Mucosa of rectum (tissue), 2 donors: ENCODE measurements at regions not wholly inside any gene's neighbourhood (a gene's known extent, or its start where the extent isn't known, plus 50 kb on each side); places are given as distances from the start of the nearest gene placed in this dataset.

Source experiments
- H3K27ac ChIP-seq, 2 donors: one replicate each; pipeline ENCODE4 v1.7.0; 2013; ENCODE audit warnings: inconsistent platforms in 2 of 2, low read depth in 2 of 2, low read length in 2 of 2
- H3K27me3 ChIP-seq, 2 donors: one replicate each; pipeline ENCODE4 v1.7.0; 2013; ENCODE audit warnings: low read length in 2 of 2; ENCODE audit not compliant: control insufficient read depth in 2 of 2, insufficient read depth in 2 of 2
- H3K36me3 ChIP-seq, 2 donors: one replicate each; pipeline ENCODE4 v1.7.0; 2013; ENCODE audit warnings: low read length in 2 of 2; ENCODE audit not compliant: control insufficient read depth in 2 of 2, insufficient read depth in 2 of 2
- H3K4me1 ChIP-seq, 2 donors: one replicate each; pipeline ENCODE4 v1.7.0; 2013; ENCODE audit warnings: low read length in 2 of 2, mild to moderate bottlenecking in 1 of 2; ENCODE audit not compliant: control insufficient read depth in 2 of 2, insufficient read depth in 2 of 2
- H3K4me3 ChIP-seq, 2 donors: one replicate each; pipeline ENCODE4 v1.7.0; 2013; ENCODE audit warnings: low read length in 2 of 2
- H3K9ac ChIP-seq, 2 donors: one replicate each; pipeline ENCODE4 v1.7.0; 2013; ENCODE audit warnings: low read length in 2 of 2, low read depth in 1 of 2, mild to moderate bottlenecking in 1 of 2
- H3K9me3 ChIP-seq, 2 donors: one replicate each; pipeline ENCODE4 v1.7.0; 2013; ENCODE audit warnings: low read length in 2 of 2; ENCODE audit not compliant: control insufficient read depth in 2 of 2
- donor health status: healthy.
- donor health status: Normal muscosa, but diverticular disease.

GRCh38 chr1:94316836-94317789 lies 79.7 kb upstream of the ARHGAP29 start:
- no peak overlapping the region for H3K9ac ChIP-seq
- peaks cover 0 to 4% of the 10 kb centered on the region in 2 donors for H3K4me1 ChIP-seq
- no peak overlapping the region for H3K4me3 ChIP-seq
- H3K9me3 ChIP-seq = no peaks in the 10 kb centered on the region
- no peaks in the 10 kb centered on the region for H3K36me3 ChIP-seq
- H3K27ac ChIP-seq = no peak overlapping the region
- no peaks in the 10 kb centered on the region for H3K27me3 ChIP-seq

DNA sequence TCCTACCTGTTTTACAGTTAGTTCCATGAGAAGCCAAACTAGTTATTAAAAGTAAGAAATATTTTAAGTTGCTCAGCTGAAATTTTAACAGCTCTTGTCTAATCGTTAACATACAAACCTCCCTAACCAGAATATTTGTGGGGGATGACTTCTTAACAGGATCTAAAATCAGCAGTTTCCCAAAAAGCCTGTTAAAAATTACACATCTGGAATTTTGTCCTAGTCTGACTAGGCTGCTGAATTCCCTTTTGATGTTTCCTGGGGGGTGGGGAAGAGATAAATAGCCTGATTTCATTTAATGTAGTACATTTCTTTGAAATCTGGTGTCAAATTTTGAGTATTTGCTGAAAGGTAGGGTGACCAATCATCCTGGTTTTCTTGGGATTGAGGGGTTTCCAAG lies 78.8 kb upstream of the ARHGAP29 start:
- Histone ChIP-seq H3K36me3 (no peaks in the 10 kb centered on the region), H3K27ac (no peak overlapping the region), H3K4me3 (no peak overlapping the region), H3K9ac (no peak overlapping the region), H3K27me3 (no peaks in the 10 kb centered on the region), H3K9me3 (no peaks in the 10 kb centered on the region), H3K4me1 (peaks cover 0 to 4% of the 10 kb centered on the region in 2 donors)

DNA sequence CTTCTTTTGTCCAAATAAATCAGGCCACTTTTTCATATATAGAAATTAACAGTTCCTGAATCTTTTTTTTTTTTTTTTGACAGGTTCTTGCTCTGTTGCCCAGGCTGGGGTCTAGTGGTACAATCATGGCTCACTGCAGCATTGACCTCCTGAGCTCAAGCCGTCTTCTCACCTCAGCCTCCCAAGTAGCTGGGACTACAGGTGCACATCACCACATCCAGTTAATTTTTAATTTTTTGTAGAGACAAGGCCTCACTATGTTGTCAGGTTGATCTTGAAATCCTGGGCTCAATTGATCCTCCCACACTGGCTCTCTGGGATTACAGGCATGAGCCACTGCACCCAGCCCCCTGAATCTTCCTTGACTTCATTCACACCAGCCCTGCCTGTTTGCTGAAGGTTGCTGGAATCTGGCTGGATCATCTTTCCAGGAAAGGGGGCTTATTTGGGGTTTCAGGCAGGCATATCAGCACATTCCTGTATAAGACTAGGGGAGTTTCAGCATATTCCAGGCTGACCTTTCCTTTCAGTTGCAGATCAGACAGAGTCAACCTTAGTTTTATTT lies 78.2 kb upstream of the ARHGAP29 start:
- Histone ChIP-seq H3K9ac (no peak overlapping the region), H3K36me3 (no peaks in the 10 kb centered on the region), H3K9me3 (no peaks in the 10 kb centered on the region), H3K27ac (no peak overlapping the region), H3K4me1 (peaks cover 0 to 4% of the 10 kb centered on the region in 2 donors), H3K27me3 (no peaks in the 10 kb centered on the region), H3K4me3 (no peak overlapping the region)

DNA sequence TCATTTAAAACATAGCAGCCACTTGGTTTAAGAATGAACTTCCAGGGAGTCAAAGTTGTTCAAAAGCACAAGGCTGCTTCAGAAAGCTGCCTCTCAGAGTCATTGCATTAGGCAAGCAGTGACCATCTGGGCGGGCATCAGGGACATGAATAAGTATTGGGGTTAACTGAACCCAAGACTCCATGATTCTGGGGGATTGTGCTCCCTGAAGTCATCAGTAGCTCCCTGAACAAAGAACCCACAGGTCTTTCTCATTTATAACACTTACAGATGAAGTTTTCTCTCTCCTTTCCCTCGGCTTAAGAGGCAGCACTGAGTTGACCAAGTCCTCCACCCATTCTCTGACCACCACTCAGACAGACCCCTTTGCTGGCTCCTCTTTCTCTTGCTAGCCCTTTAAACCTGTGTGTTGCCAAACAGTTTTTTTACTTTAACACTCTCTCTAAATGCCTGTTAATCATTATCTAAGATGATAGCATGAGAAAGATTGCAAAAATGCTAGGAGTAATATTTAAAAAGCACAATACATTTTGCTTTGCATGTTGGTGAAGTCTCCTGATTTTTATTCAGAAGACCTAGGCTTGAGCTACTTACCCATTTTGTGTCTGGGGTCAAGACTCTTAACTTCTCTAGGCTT lies 77.0 kb upstream of the ARHGAP29 start:
- Histone ChIP-seq H3K4me1 (peaks cover 0 to 4% of the 10 kb centered on the region in 2 donors), H3K4me3 (no peak overlapping the region), H3K27me3 (no peaks in the 10 kb centered on the region), H3K9ac (no peak overlapping the region), H3K36me3 (no peaks in the 10 kb centered on the region), H3K9me3 (no peaks in the 10 kb centered on the region), H3K27ac (no peak overlapping the region)

- Histone ChIP-seq H3K9me3 (no peaks in the 10 kb centered on the region), H3K36me3 (no peaks in the 10 kb centered on the region), H3K9ac (no peak overlapping the region), H3K4me3 (no peak overlapping the region), H3K27ac (no peak overlapping the region), H3K4me1 (peaks cover 0 to 4% of the 10 kb centered on the region in 2 donors), H3K27me3 (no peaks in the 10 kb centered on the region)
Measured at GRCh38 chr1:94310570-94311270, 73.3 kb upstream of the ARHGAP29 start.

GRCh38 chr1:94309829-94310569 lies 72.6 kb upstream of the ARHGAP29 start:
- H3K27me3 ChIP-seq = no peaks in the 10 kb centered on the region
- H3K9me3 ChIP-seq = no peaks in the 10 kb centered on the region
- no peak overlapping the region for H3K4me3 ChIP-seq
- no peaks in the 10 kb centered on the region for H3K36me3 ChIP-seq
- H3K9ac ChIP-seq = no peak overlapping the region
- no peak overlapping the region for H3K27ac ChIP-seq
- H3K4me1 ChIP-seq = peaks cover 0 to 4% of the 10 kb centered on the region in 2 donors

- H3K9me3 ChIP-seq = no peaks in the 10 kb centered on the region
- no peak overlapping the region for H3K9ac ChIP-seq
- H3K4me3 ChIP-seq = no peak overlapping the region
- H3K27ac ChIP-seq = no peak overlapping the region
- H3K36me3 ChIP-seq = no peaks in the 10 kb centered on the region
- H3K27me3 ChIP-seq = no peaks in the 10 kb centered on the region
- no peaks in the 10 kb centered on the region for H3K4me1 ChIP-seq
Measured at GRCh38 chr1:94309216-94309615, 71.8 kb upstream of the ARHGAP29 start.

- Histone ChIP-seq H3K4me1 (no peaks in the 10 kb centered on the region), H3K4me3 (no peak overlapping the region), H3K27me3 (no peaks in the 10 kb centered on the region), H3K9ac (no peak overlapping the region), H3K27ac (no peak overlapping the region), H3K9me3 (no peaks in the 10 kb centered on the region), H3K36me3 (no peaks in the 10 kb centered on the region)
Measured at GRCh38 chr1:94306521-94306920, 69.1 kb upstream of the ARHGAP29 start.

GRCh38 chr1:94305704-94306103 lies 68.3 kb upstream of the ARHGAP29 start:
- no peaks in the 10 kb centered on the region for H3K4me1 ChIP-seq
- no peaks in the 10 kb centered on the region for H3K27me3 ChIP-seq
- no peaks in the 10 kb centered on the region for H3K9me3 ChIP-seq
- H3K9ac ChIP-seq = no peak overlapping the region
- no peak overlapping the region for H3K27ac ChIP-seq
- no peak overlapping the region for H3K4me3 ChIP-seq
- H3K36me3 ChIP-seq = no peaks in the 10 kb centered on the region
